HepG2 (cell line): ENCODE measurements at regions not wholly inside any gene's neighbourhood (a gene's known extent, or its start where the extent isn't known, plus 50 kb on each side); places are given as distances from the start of the nearest gene placed in this dataset.

Experiments used
- ATAC-seq: fragments of 200-7000 bp; cut with Tn5 transposase; 3 replicates; pipeline ENCODE4 v1.9.1; 2020; ENCODE audit warnings: mild to moderate bottlenecking, moderate library complexity
- BruUV-seq: library from RNA; stranded (reverse); fragments of 400-500 nt; replicated peaks from 2 replicates; lab custom pipeline; 2021; lab: Mats Ljungman, UMichigan
- CTCF ChIA-PET: fragments of 300-600 bp; formaldehyde crosslinking; extraction: SDS; loops from one replicate; lab custom pipeline; 2021; ENCODE audit warnings: low total read pairs, inconsistent platforms, low intra/inter-chr PET ratio; lab: Yijun Ruan, JAX
- POLR2A ChIA-PET: fragments of 350-600 bp; sonication (Branson Sonifier 250); formaldehyde crosslinking; loops from one replicate; lab custom pipeline; 2020; ENCODE audit warnings: antibody characterized with exemption, inconsistent platforms; lab: Yijun Ruan, JAX
- DNase-seq: peaks from one replicate; pipeline ENCODE4 v3.0.0-alpha.2; 2015; ENCODE audit warnings: low spot score
- FAIRE-seq: peaks from 3 replicates; lab custom pipeline; 2011; peaks lifted over from hg19 to GRCh38; lab: Jason Lieb, UNC
- H2AFZ ChIP-seq: one replicate; pipeline ENCODE4 v1.6.1; 2011; ENCODE audit warnings: low read length, inconsistent platforms
- H3K27ac ChIP-seq: fragments of 300-600 bp; 3 replicates; pipeline ENCODE4 v1.8.0; 2011; ENCODE audit warnings: mixed run types, mild to moderate bottlenecking, mixed read lengths, low read length, inconsistent platforms; ENCODE audit not compliant: insufficient read depth; ENCODE audit errors: extremely low read length
- H3K27me3 ChIP-seq, 2 experiments: fragments of 200-600 bp in 1 of 2; 2 replicates in 1 of 2; 3 replicates in 1 of 2; pipeline versions ENCODE4 v1.6.0 to v1.8.0; 2011; ENCODE audit warnings: low read length in 2 of 2, mild to moderate bottlenecking in 2 of 2, moderate library complexity in 2 of 2, inconsistent platforms in 1 of 2; ENCODE audit not compliant: insufficient read depth in 2 of 2, control insufficient read depth in 1 of 2
- H3K36me3 ChIP-seq, 2 experiments: fragments of 200-600 bp in 1 of 2; replicated peaks in 1 of 2; 2 replicates in 1 of 2; 3 replicates in 1 of 2; pipeline versions ENCODE4 v1.5.1 to v1.8.0; 2011; ENCODE audit warnings: low read length in 2 of 2, inconsistent platforms in 1 of 2; ENCODE audit not compliant: insufficient read depth in 2 of 2, control insufficient read depth in 1 of 2
- H3K4me1 ChIP-seq: 2 replicates; pipeline ENCODE4 v1.5.1; 2012; ENCODE audit warnings: low read length, inconsistent platforms; ENCODE audit not compliant: insufficient read depth
- H3K4me2 ChIP-seq: 2 replicates; pipeline ENCODE4 v1.6.0; 2011; ENCODE audit warnings: low read depth, low read length, inconsistent platforms
- H3K4me3 ChIP-seq, 3 experiments: fragments of 200-600 bp in 1 of 3; sonication (generic), shearing (Covaris generic) in 1 of 3; replicated peaks in 1 of 3; 2 replicates each; pipeline ENCODE4 v1.5.1; 2011 to 2016; ENCODE audit warnings: low read length in 3 of 3, inconsistent platforms in 2 of 3, low read depth in 2 of 3, mild to moderate bottlenecking in 2 of 3, control low read depth in 1 of 3, mixed read lengths in 1 of 3; ENCODE audit not compliant: insufficient read depth in 1 of 3
- H3K79me2 ChIP-seq: one replicate; pipeline ENCODE4 v1.6.1; 2011; ENCODE audit warnings: low read length, inconsistent platforms; ENCODE audit not compliant: insufficient read depth
- H3K9ac ChIP-seq: 2 replicates; pipeline ENCODE4 v1.6.0; 2011; ENCODE audit warnings: mild to moderate bottlenecking, low read depth, low read length, inconsistent platforms; ENCODE audit not compliant: insufficient read depth
- H3K9me3 ChIP-seq: 2 replicates; pipeline ENCODE4 v1.5.1; 2012; ENCODE audit warnings: mild to moderate bottlenecking, low read length
- H4K20me1 ChIP-seq: 2 replicates; pipeline ENCODE4 v1.6.0; 2011; ENCODE audit warnings: inconsistent platforms, mild to moderate bottlenecking, low read length, moderate library complexity; ENCODE audit not compliant: insufficient read depth
- CAMTA2 ChIP-seq: sonication (generic); formaldehyde crosslinking; IDR thresholded peaks from 2 replicates; pipeline ENCODE4 v1.4.0; 2020; ENCODE audit warnings: mild to moderate bottlenecking, missing genetic modification reagents, borderline replicate concordance
- GFI1 ChIP-seq: sonication (generic); formaldehyde crosslinking; IDR thresholded peaks from 2 replicates; pipeline ENCODE4 v1.5.0; 2020; ENCODE audit warnings: missing genetic modification reagents, mild to moderate bottlenecking, borderline replicate concordance
- GMEB1 ChIP-seq: sonication (generic); formaldehyde crosslinking; IDR thresholded peaks from 2 replicates; pipeline ENCODE4 v1.5.1; 2020; ENCODE audit warnings: missing genetic modification reagents, mild to moderate bottlenecking, borderline replicate concordance
- KLF11 ChIP-seq: IDR thresholded peaks from 2 replicates; pipeline ENCODE4 v1.6.1; 2016; ENCODE audit warnings: missing compliant biosample characterization
- MAF1 ChIP-seq: sonication (generic); formaldehyde crosslinking; IDR thresholded peaks from 2 replicates; pipeline ENCODE4 v1.5.0; 2020; ENCODE audit warnings: missing genetic modification reagents, borderline replicate concordance
- ZNF292 ChIP-seq: sonication (generic); formaldehyde crosslinking; IDR thresholded peaks from 2 replicates; pipeline ENCODE4 v1.8.1; 2022; ENCODE audit warnings: mild to moderate bottlenecking, low read depth, missing genetic modification reagents, borderline replicate concordance
- ZNF317 ChIP-seq: sonication (generic); formaldehyde crosslinking; IDR thresholded peaks from 2 replicates; pipeline ENCODE4 v1.5.0; 2020; ENCODE audit warnings: mild to moderate bottlenecking, missing genetic modification reagents
- ZNF687 ChIP-seq: sonication (generic); formaldehyde crosslinking; IDR thresholded peaks from 2 replicates; pipeline ENCODE4 v1.5.1; 2020; ENCODE audit warnings: mild to moderate bottlenecking, missing genetic modification reagents, moderate library complexity
- in situ Hi-C: cut with HindIII; loops from 2 replicates; pipeline ENCODE4 v1.10.0; 2017; ENCODE audit warnings: low pct_unique_long_range_greater_than_20kb; ENCODE audit not compliant: extremely low pct_ligation_motif_present
- intact Hi-C: fragments of 100-400 bp; cut with micrococcal nuclease; formaldehyde crosslinking; loops from one replicate; pipeline ENCODE4 v1.10.0; 2022; ENCODE audit not compliant: unreplicated experiment

GRCh38 chr15:53224371-53224770, 434.2 kb upstream of the ONECUT1 start:
- Histone ChIP-seq H3K4me2 (no peak overlapping the region), H3K79me2 (no peaks in the 10 kb centered on the region), H3K27me3 (no peaks in the 10 kb centered on the region), H2AFZ (no peak overlapping the region), H3K9ac (no peak overlapping the region), H3K36me3 (no peaks in the 10 kb centered on the region), H3K4me1 (peaks cover 10% of the 10 kb centered on the region), H3K4me3 (no peak overlapping the region), H4K20me1 (no peaks in the 10 kb centered on the region), H3K9me3 (no peaks in the 10 kb centered on the region), H3K27ac (no peak overlapping the region)
- in situ Hi-C loops (no loop called here), intact Hi-C loops (no loop called here)
- TF ChIP-seq KLF11 (CRISPR knock-in tag) (no peak), GFI1 (no peak), MAF1 (CRISPR knock-in tag) (no peak), ZNF317 (CRISPR knock-in tag) (no peak), GMEB1 (CRISPR knock-in tag) (no peak), ZNF687 (CRISPR knock-in tag) (no peak), CAMTA2 (no peak), ZNF292 (CRISPR knock-in tag) (no peak)
- POLR2A ChIA-PET = no interaction called here
- BruUV-seq = no TSS peak
- CTCF ChIA-PET = no interaction called here
- no peak for FAIRE-seq
- no peak for ATAC-seq
- no peak for DNase-seq
